K562 (cell line): ENCODE measurements at regions not wholly inside any gene's neighbourhood (a gene's known extent, or its start where the extent isn't known, plus 50 kb on each side); places are given as distances from the start of the nearest gene placed in this dataset.

Experiments used
- BRD4 ChIP-seq: fragments of 200-600 bp; sonication (generic); IDR thresholded peaks from 2 replicates; pipeline ENCODE4 v1.6.1; 2017; ENCODE audit warnings: inconsistent platforms
- CBFA2T3 ChIP-seq: fragments of 450-650 bp; IDR thresholded peaks from 2 replicates; pipeline ENCODE4 v1.6.1; 2017
- ESRRA ChIP-seq: fragments of 450-650 bp; IDR thresholded peaks from 2 replicates; pipeline ENCODE4 v1.6.1; 2014; ENCODE audit warnings: low read depth, mild to moderate bottlenecking, moderate library complexity, borderline replicate concordance
- MGA ChIP-seq: fragments of 450-650 bp; IDR thresholded peaks from 2 replicates; pipeline ENCODE4 v1.6.1; 2016; ENCODE audit warnings: mild to moderate bottlenecking, moderate library complexity
- NR4A1 ChIP-seq, 2 experiments: fragments of 250-450 bp in 1 of 2; fragments of 450-650 bp in 1 of 2; sonication (Bioruptor Pico) in 1 of 2; IDR thresholded peaks; 2 replicates each; pipeline versions ENCODE4 v1.4.0 to v1.6.1; 2016 to 2020; ENCODE audit warnings: mild to moderate bottlenecking in 2 of 2, missing compliant biosample characterization in 1 of 2, missing genetic modification characterization in 1 of 2, moderate library complexity in 1 of 2
- TF ChIP-seq, protein P1 (sequence below): fragments of 250-450 bp; sonication (Bioruptor Pico); IDR thresholded peaks from 2 replicates; pipeline ENCODE4 v1.9.0; 2021; ENCODE audit warnings: mild to moderate bottlenecking

DNA sequence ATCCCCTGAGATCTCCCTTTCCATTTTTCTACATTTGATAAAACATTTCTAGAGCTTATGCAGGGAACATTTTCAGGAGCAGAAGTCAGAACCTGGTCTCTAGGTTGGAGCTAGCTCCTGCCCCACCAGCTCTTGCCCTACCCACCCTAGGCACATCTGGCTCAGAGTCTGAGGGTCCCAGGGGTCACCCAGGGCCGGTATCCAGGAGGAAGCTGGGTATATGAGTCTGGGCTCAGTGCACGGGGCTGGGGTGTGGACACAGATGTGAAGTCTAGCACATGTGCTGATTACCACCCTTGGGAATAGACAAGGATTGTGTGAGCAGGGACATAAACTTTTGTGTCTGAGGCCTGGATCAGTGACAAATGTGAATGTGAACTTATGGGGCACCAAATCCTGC is 95.4 kb downstream of the MATN1 start (continued):
- TF ChIP-seq MGA (no peak), NR4A1 (CRISPR knock-in tag; IDR thresholded peaks at IDR 0.05) (no peak), NR4A1 (tag; IDR thresholded peaks at IDR 0.05) (no peak), BRD4 (no peak), CBFA2T3 (no peak), ESRRA (no peak)
- TF ChIP-seq, protein P1, sequence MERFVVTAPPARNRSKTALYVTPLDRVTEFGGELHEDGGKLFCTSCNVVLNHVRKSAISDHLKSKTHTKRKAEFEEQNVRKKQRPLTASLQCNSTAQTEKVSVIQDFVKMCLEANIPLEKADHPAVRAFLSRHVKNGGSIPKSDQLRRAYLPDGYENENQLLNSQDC (CRISPR knock-in tag): no peak
- TF ChIP-seq, all 486 proteins: peak for 0
